ENCODE measurements at regions not wholly inside any gene's neighbourhood (a gene's known extent, or its start where the extent isn't known, plus 50 kb on each side); places are given as distances from the start of the nearest gene placed in this dataset.

DNA sequence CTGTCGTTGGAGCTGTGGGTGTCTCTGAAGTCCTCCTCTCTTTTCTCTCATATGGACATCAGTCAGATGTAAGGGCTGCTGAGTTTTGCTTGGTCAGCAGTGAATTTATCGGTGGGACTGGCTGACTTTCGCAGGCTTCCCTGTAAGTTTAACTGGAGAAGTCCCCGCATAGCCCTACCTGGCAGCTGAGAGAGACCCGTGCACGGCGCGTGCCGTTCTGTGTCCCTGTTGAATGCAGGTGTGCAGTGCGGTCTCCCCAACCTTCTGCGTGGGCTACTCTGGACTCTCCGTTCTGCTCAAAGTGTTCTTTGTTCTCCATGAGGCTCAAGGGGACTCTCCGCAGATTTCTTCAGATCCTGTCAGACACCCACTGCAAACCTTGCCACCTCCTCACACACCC lies 252.9 kb downstream of the COL4A1 start:
- TF ChIP-seq, protein P1, sequence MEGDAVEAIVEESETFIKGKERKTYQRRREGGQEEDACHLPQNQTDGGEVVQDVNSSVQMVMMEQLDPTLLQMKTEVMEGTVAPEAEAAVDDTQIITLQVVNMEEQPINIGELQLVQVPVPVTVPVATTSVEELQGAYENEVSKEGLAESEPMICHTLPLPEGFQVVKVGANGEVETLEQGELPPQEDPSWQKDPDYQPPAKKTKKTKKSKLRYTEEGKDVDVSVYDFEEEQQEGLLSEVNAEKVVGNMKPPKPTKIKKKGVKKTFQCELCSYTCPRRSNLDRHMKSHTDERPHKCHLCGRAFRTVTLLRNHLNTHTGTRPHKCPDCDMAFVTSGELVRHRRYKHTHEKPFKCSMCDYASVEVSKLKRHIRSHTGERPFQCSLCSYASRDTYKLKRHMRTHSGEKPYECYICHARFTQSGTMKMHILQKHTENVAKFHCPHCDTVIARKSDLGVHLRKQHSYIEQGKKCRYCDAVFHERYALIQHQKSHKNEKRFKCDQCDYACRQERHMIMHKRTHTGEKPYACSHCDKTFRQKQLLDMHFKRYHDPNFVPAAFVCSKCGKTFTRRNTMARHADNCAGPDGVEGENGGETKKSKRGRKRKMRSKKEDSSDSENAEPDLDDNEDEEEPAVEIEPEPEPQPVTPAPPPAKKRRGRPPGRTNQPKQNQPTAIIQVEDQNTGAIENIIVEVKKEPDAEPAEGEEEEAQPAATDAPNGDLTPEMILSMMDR (IDR thresholded peaks at IDR 0.05), result no peak
- TF ChIP-seq POLR2A (IDR thresholded peaks at IDR 0.05), result no peak

All from lower leg skin (tissue), 3 donors.